ENCODE measurements at regions not wholly inside any gene's neighbourhood (a gene's known extent, or its start where the extent isn't known, plus 50 kb on each side); places are given as distances from the start of the nearest gene placed in this dataset.

DNA sequence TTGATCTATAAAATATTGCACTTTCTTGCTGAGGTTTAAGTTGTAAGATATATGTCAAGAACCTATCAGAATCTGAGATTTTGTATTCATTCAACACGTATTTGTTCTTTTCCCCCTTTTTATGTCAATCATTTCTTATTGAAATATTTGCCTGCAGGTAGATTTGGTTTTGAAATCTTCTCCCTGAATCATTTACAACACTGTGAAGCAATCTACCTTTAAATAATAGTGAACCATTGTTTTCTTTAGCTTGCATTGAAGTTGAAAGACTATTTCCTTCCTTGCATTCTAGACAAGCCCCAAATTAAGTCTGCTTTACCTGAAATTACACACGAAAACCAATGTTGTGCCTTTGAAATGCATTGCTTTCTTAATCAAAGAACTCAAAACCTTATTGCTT is 460.2 kb downstream of the KIF2B start:
- TF ChIP-seq MYC (IDR thresholded peaks at IDR 0.05; ENCODE audit: insufficient read depth, insufficient read length, insufficient replicate concordance, low read length, severe bottlenecking): no peak
- TF ChIP-seq, protein P1, sequence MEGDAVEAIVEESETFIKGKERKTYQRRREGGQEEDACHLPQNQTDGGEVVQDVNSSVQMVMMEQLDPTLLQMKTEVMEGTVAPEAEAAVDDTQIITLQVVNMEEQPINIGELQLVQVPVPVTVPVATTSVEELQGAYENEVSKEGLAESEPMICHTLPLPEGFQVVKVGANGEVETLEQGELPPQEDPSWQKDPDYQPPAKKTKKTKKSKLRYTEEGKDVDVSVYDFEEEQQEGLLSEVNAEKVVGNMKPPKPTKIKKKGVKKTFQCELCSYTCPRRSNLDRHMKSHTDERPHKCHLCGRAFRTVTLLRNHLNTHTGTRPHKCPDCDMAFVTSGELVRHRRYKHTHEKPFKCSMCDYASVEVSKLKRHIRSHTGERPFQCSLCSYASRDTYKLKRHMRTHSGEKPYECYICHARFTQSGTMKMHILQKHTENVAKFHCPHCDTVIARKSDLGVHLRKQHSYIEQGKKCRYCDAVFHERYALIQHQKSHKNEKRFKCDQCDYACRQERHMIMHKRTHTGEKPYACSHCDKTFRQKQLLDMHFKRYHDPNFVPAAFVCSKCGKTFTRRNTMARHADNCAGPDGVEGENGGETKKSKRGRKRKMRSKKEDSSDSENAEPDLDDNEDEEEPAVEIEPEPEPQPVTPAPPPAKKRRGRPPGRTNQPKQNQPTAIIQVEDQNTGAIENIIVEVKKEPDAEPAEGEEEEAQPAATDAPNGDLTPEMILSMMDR (IDR thresholded peaks at IDR 0.05 in 2 of 3, conservative IDR thresholded peaks at IDR 0.05 in 1 of 3; ENCODE audit: control insufficient read depth in 2 of 3, extremely low read depth in 1 of 3, insufficient read depth in 1 of 3, low read depth in 3 of 3, low read length in 3 of 3): no peak
- no peak for TF ChIP-seq EZH2 (IDR thresholded peaks at IDR 0.05; ENCODE audit: borderline replicate concordance, control insufficient read depth, low read depth, low read length)
- TF ChIP-seq, protein P2, sequence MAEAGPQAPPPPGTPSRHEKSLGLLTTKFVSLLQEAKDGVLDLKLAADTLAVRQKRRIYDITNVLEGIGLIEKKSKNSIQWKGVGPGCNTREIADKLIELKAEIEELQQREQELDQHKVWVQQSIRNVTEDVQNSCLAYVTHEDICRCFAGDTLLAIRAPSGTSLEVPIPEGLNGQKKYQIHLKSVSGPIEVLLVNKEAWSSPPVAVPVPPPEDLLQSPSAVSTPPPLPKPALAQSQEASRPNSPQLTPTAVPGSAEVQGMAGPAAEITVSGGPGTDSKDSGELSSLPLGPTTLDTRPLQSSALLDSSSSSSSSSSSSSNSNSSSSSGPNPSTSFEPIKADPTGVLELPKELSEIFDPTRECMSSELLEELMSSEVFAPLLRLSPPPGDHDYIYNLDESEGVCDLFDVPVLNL (IDR thresholded peaks at IDR 0.05; ENCODE audit: low read depth, low read length): no peak
- TF ChIP-seq TCF7 (IDR thresholded peaks at IDR 0.05; ENCODE audit: borderline replicate concordance): no peak
- no peak for TF ChIP-seq SUZ12 (IDR thresholded peaks at IDR 0.05; ENCODE audit: unreplicated experiment)
- no peak for TF ChIP-seq SIN3A (IDR thresholded peaks at IDR 0.05; ENCODE audit: low read depth, low read length)
- TF ChIP-seq BCL11A (IDR thresholded peaks at IDR 0.05; ENCODE audit: low read depth, low read length): no peak

Measured in GM12878 (cell line).